ENCODE measurements at regions not wholly inside any gene's neighbourhood (a gene's known extent, or its start where the extent isn't known, plus 50 kb on each side); places are given as distances from the start of the nearest gene placed in this dataset.

- H3K36me3 ChIP-seq (replicated peaks in 1 of 2; ENCODE audit: control insufficient read depth in 2 of 2, insufficient read depth in 2 of 2, low read length in 2 of 2) = no peaks in the 10 kb centered on the region
- no peak overlapping the region for H4K8ac ChIP-seq (ENCODE audit: low read depth, low read length)
- H3K9me3 ChIP-seq (replicated peaks in 1 of 2; ENCODE audit: control insufficient read depth in 2 of 2, insufficient read depth in 1 of 2, low read depth in 1 of 2, low read length in 2 of 2) = no peaks in the 10 kb centered on the region
- no peak overlapping the region for H2AK5ac ChIP-seq (ENCODE audit: low read depth, low read length)
- no CpG with 5 or more reads among the region's 2 CpGs for WGBS, 2 donors (ENCODE audit: extremely low coverage in 2 of 2, insufficient read length in 2 of 2, insufficient replicate concordance in 1 of 2)
- H3K23ac ChIP-seq (ENCODE audit: low read depth, low read length, poor library complexity) = no peak overlapping the region
- no peak overlapping the region for H3K27ac ChIP-seq (replicated peaks; ENCODE audit: low read length)
- H3K4me1 ChIP-seq (ENCODE audit: control insufficient read depth in 2 of 2, insufficient read depth in 1 of 2, low read depth in 1 of 2, low read length in 2 of 2) = no peaks in the 10 kb centered on the region
- H3K14ac ChIP-seq (ENCODE audit: low read length) = no peak overlapping the region
- H2BK15ac ChIP-seq (ENCODE audit: low read length) = no peak overlapping the region
- H3K4me3 ChIP-seq (ENCODE audit: low read length in 2 of 2) = no peak overlapping the region
- H2AFZ ChIP-seq (ENCODE audit: low read length) = no peak overlapping the region
- no peak overlapping the region for H3K4me2 ChIP-seq (ENCODE audit: insufficient read depth, low read length, poor library complexity, severe bottlenecking)
- H4K91ac ChIP-seq (ENCODE audit: low read depth, low read length, poor library complexity) = no peak overlapping the region
- no peak for DNase-seq (ENCODE audit: low spot score)
- H3K27me3 ChIP-seq (ENCODE audit: control insufficient read depth in 3 of 3, insufficient read depth in 3 of 3, low read depth in 1 of 3, low read length in 3 of 3) = no peaks in the 10 kb centered on the region
- no peak overlapping the region for H3K9ac ChIP-seq (ENCODE audit: low read depth, low read length, poor library complexity)
- H2BK120ac ChIP-seq (ENCODE audit: low read depth, low read length) = no peak overlapping the region
- no peak overlapping the region for H3K4ac ChIP-seq (ENCODE audit: low read length)
- no peak overlapping the region for H2BK5ac ChIP-seq (ENCODE audit: low read length)
- no peak overlapping the region for H2BK12ac ChIP-seq (ENCODE audit: low read length)
- no peak overlapping the region for H3K18ac ChIP-seq (ENCODE audit: low read length)
- H3K79me1 ChIP-seq (ENCODE audit: low read depth, low read length) = no peaks in the 10 kb centered on the region
Measured at GRCh38 chr2:163281717-163282116, 443.1 kb upstream of the KCNH7 start.

GRCh38 chr2:163269374-163270021 is 430.9 kb upstream of the KCNH7 start:
- Histone ChIP-seq H2BK120ac (ENCODE audit: low read depth, low read length) (no peak overlapping the region), H3K36me3 (replicated peaks in 1 of 2; ENCODE audit: control insufficient read depth in 2 of 2, insufficient read depth in 2 of 2, low read length in 2 of 2) (no peaks in the 10 kb centered on the region), H3K14ac (ENCODE audit: low read length) (no peak overlapping the region), H3K4ac (ENCODE audit: low read length) (no peak overlapping the region), H3K9ac (ENCODE audit: low read depth, low read length, poor library complexity) (no peak overlapping the region), H3K23ac (ENCODE audit: low read depth, low read length, poor library complexity) (no peak overlapping the region), H3K4me1 (ENCODE audit: control insufficient read depth in 2 of 2, insufficient read depth in 1 of 2, low read depth in 1 of 2, low read length in 2 of 2) (no peaks in the 10 kb centered on the region), H3K18ac (ENCODE audit: low read length) (no peak overlapping the region), H3K27ac (replicated peaks; ENCODE audit: low read length) (no peak overlapping the region), H3K79me1 (ENCODE audit: low read depth, low read length) (no peaks in the 10 kb centered on the region), H2BK12ac (ENCODE audit: low read length) (no peak overlapping the region), H2AFZ (ENCODE audit: low read length) (no peak overlapping the region), H3K27me3 (ENCODE audit: control insufficient read depth in 3 of 3, insufficient read depth in 3 of 3, low read depth in 1 of 3, low read length in 3 of 3) (no peaks in the 10 kb centered on the region), H4K91ac (ENCODE audit: low read depth, low read length, poor library complexity) (no peak overlapping the region), H2BK15ac (ENCODE audit: low read length) (no peak overlapping the region), H3K9me3 (replicated peaks in 1 of 2; ENCODE audit: control insufficient read depth in 2 of 2, insufficient read depth in 1 of 2, low read depth in 1 of 2, low read length in 2 of 2) (peaks cover 4 to 11% of the 10 kb centered on the region in 2 donors), H2AK5ac (ENCODE audit: low read depth, low read length) (no peak overlapping the region), H3K4me3 (ENCODE audit: low read length in 2 of 2) (no peak overlapping the region), H3K4me2 (ENCODE audit: insufficient read depth, low read length, poor library complexity, severe bottlenecking) (no peak overlapping the region), H2BK5ac (ENCODE audit: low read length) (no peak overlapping the region), H4K8ac (ENCODE audit: low read depth, low read length) (no peak overlapping the region)
- no peak for DNase-seq (ENCODE audit: low spot score)
- no CpG with 5 or more reads among the region's 9 CpGs for WGBS, 2 donors (ENCODE audit: extremely low coverage in 2 of 2, insufficient read length in 2 of 2, insufficient replicate concordance in 1 of 2)

DNA sequence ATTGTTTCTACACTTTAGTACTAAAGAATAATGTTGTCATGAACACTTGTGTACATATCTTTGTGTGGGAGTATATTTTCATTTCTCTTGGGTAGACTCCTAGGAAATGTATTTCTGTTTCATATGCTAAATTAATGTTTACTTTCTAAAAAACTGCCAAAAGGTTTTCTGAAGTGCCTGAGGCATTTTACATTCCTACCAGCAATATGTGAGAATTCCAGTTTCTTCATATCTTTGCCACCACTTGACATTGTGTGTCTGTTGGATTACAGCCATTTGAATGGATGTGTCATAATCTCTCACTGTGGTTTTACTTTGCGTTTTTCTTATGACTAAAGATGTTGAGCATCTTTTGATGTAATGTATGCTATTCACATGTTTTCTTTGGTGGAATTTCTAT is 428.2 kb upstream of the KCNH7 start:
- H3K4ac ChIP-seq (ENCODE audit: low read length) = no peak overlapping the region
- no peak for DNase-seq (ENCODE audit: low spot score)
- H3K27ac ChIP-seq (replicated peaks; ENCODE audit: low read length) = no peak overlapping the region
- no peak overlapping the region for H3K4me3 ChIP-seq (ENCODE audit: low read length in 2 of 2)
- H3K18ac ChIP-seq (ENCODE audit: low read length) = no peak overlapping the region
- H3K4me2 ChIP-seq (ENCODE audit: insufficient read depth, low read length, poor library complexity, severe bottlenecking) = no peak overlapping the region
- no peak overlapping the region for H3K23ac ChIP-seq (ENCODE audit: low read depth, low read length, poor library complexity)
- no peaks in the 10 kb centered on the region for H3K9me3 ChIP-seq (replicated peaks in 1 of 2; ENCODE audit: control insufficient read depth in 2 of 2, insufficient read depth in 1 of 2, low read depth in 1 of 2, low read length in 2 of 2)
- H4K8ac ChIP-seq (ENCODE audit: low read depth, low read length) = no peak overlapping the region
- H2BK5ac ChIP-seq (ENCODE audit: low read length) = no peak overlapping the region
- H2BK120ac ChIP-seq (ENCODE audit: low read depth, low read length) = no peak overlapping the region
- H3K36me3 ChIP-seq (replicated peaks in 1 of 2; ENCODE audit: control insufficient read depth in 2 of 2, insufficient read depth in 2 of 2, low read length in 2 of 2) = no peaks in the 10 kb centered on the region
- no peak overlapping the region for H2BK12ac ChIP-seq (ENCODE audit: low read length)
- H2AFZ ChIP-seq (ENCODE audit: low read length) = no peak overlapping the region
- H3K27me3 ChIP-seq (ENCODE audit: control insufficient read depth in 3 of 3, insufficient read depth in 3 of 3, low read depth in 1 of 3, low read length in 3 of 3) = no peaks in the 10 kb centered on the region
- H4K91ac ChIP-seq (ENCODE audit: low read depth, low read length, poor library complexity) = no peak overlapping the region
- H3K79me1 ChIP-seq (ENCODE audit: low read depth, low read length) = no peaks in the 10 kb centered on the region
- H3K9ac ChIP-seq (ENCODE audit: low read depth, low read length, poor library complexity) = no peak overlapping the region
- no peak overlapping the region for H3K14ac ChIP-seq (ENCODE audit: low read length)
- H2AK5ac ChIP-seq (ENCODE audit: low read depth, low read length) = no peak overlapping the region
- H2BK15ac ChIP-seq (ENCODE audit: low read length) = no peak overlapping the region
- no CpG with 5 or more reads among the region's 1 CpG for WGBS, 2 donors (ENCODE audit: extremely low coverage in 2 of 2, insufficient read length in 2 of 2, insufficient replicate concordance in 1 of 2)
- peaks cover 0 to 1% of the 10 kb centered on the region in 2 donors for H3K4me1 ChIP-seq (ENCODE audit: control insufficient read depth in 2 of 2, insufficient read depth in 1 of 2, low read depth in 1 of 2, low read length in 2 of 2)

DNA sequence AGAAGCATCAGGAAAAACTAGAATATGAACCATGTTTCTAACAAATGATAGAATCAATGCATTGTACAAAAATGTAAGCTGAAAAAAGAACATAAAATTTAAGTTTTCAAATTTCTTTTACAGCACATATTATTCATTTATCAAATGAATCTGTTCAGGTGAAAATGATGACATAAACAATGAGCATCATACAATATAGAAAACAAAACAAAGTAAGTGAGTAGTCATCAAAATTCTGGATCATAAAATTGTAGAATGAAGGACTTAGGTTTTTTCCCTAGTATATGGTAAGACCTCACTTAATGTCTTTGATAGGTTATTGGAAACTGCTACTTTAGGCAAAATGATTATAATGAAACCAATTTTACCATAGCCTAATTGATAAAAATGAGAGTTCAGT is 427.0 kb upstream of the KCNH7 start:
- Histone ChIP-seq H3K4me1 (ENCODE audit: control insufficient read depth in 2 of 2, insufficient read depth in 1 of 2, low read depth in 1 of 2, low read length in 2 of 2) (peaks cover 0 to 1% of the 10 kb centered on the region in 2 donors), H2AK5ac (ENCODE audit: low read depth, low read length) (no peak overlapping the region), H3K4me3 (ENCODE audit: low read length in 2 of 2) (no peak overlapping the region), H3K27ac (replicated peaks; ENCODE audit: low read length) (no peak overlapping the region), H3K18ac (ENCODE audit: low read length) (no peak overlapping the region), H2BK120ac (ENCODE audit: low read depth, low read length) (no peak overlapping the region), H2AFZ (ENCODE audit: low read length) (no peak overlapping the region), H3K14ac (ENCODE audit: low read length) (no peak overlapping the region), H4K91ac (ENCODE audit: low read depth, low read length, poor library complexity) (no peak overlapping the region), H2BK15ac (ENCODE audit: low read length) (no peak overlapping the region), H3K23ac (ENCODE audit: low read depth, low read length, poor library complexity) (no peak overlapping the region), H3K9me3 (replicated peaks in 1 of 2; ENCODE audit: control insufficient read depth in 2 of 2, insufficient read depth in 1 of 2, low read depth in 1 of 2, low read length in 2 of 2) (no peaks in the 10 kb centered on the region), H3K79me1 (ENCODE audit: low read depth, low read length) (no peaks in the 10 kb centered on the region), H3K4me2 (ENCODE audit: insufficient read depth, low read length, poor library complexity, severe bottlenecking) (no peak overlapping the region), H2BK12ac (ENCODE audit: low read length) (no peak overlapping the region), H4K8ac (ENCODE audit: low read depth, low read length) (no peak overlapping the region), H3K36me3 (replicated peaks in 1 of 2; ENCODE audit: control insufficient read depth in 2 of 2, insufficient read depth in 2 of 2, low read length in 2 of 2) (no peaks in the 10 kb centered on the region), H2BK5ac (ENCODE audit: low read length) (no peak overlapping the region), H3K27me3 (ENCODE audit: control insufficient read depth in 3 of 3, insufficient read depth in 3 of 3, low read depth in 1 of 3, low read length in 3 of 3) (no peaks in the 10 kb centered on the region), H3K4ac (ENCODE audit: low read length) (no peak overlapping the region), H3K9ac (ENCODE audit: low read depth, low read length, poor library complexity) (no peak overlapping the region)
- DNase-seq (ENCODE audit: low spot score) = no peak
